ENCODE measurements at regions not wholly inside any gene's neighbourhood (a gene's known extent, or its start where the extent isn't known, plus 50 kb on each side); places are given as distances from the start of the nearest gene placed in this dataset.

DNA sequence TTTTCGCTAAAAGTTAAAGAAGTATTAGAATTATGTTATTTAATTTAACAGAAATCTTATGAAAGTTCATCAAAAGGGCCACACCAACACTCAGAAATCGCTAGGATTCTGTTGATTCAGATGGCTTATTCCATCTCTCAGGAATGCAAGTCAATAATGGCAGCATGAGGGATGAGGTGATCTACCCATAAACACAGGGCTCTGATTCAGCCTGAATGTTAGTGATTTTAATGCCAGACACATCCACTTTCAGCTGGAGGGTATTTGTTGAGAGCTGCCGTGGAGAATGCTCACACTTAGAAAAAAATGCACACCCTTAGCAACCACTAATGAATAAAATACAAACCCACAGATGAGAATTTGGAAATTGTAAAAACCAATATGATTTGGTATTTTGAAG lies 173.3 kb upstream of the ERBB4 start:
- intact Hi-C loops (cut with micrococcal nuclease): no loop called here

- intact Hi-C loops (cut with micrococcal nuclease): no loop called here
Measured at GRCh38 chr2:212709280-212709679, 170.7 kb upstream of the ERBB4 start.

GRCh38 chr2:212708355-212708754 lies 169.8 kb upstream of the ERBB4 start:
- intact Hi-C loops (cut with micrococcal nuclease): no loop called here

DNA sequence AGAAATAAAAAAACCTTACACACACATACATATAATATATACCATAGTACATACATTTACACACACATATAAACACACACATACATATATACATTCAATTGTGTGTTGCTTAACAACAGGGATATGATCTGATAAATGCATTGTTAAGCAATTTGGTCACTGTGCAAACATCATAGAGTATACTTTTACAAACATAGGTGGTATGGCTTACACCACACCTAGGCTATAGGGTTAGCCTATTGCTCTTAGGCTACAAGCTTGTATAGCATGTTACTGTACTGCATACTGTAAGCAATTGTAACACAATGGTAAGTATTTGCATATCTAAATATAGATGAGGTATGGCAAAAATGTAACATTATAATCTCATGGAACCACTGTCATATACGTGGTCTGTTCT lies 156.8 kb upstream of the ERBB4 start:
- intact Hi-C loops (cut with micrococcal nuclease): no loop called here

DNA sequence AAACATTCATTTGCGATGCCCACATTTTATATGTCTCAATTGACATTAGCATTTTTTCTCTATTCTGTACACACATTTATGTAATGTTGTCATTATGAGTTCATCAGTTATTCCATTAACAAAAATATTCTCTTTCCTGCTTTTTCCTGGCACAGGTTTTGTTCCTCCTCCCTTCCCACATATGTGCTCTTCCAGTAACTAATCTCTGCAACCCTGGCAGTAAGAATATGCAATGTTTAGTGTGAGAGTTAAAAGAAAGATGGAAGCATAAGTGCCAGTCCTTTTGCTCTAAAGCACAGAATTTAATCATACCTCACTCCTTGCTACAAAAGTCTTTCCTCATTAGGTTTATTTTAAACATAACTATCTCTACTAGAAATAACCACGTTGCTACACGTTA lies 155.8 kb upstream of the ERBB4 start:
- intact Hi-C loops (cut with micrococcal nuclease): no loop called here

DNA sequence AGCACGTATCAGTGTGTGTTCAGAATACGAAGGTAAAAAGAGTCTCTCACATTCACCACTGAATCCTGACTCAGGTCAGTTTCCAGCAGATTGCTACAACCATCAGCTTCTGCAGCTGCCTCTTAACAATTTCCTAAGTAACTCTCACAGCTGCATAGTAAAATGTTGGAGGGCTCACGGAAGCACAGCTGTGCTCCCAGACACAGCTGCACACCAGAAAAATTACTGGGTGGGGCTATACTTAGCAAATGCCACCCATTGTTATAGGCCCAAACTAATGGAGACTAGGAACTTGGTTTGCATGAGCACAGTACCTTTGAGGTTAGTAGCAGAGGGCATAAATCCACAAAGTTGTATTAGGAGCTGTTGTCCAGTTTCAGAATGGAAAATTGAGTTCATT lies 153.9 kb upstream of the ERBB4 start:
- intact Hi-C loops (cut with micrococcal nuclease): no loop called here

DNA sequence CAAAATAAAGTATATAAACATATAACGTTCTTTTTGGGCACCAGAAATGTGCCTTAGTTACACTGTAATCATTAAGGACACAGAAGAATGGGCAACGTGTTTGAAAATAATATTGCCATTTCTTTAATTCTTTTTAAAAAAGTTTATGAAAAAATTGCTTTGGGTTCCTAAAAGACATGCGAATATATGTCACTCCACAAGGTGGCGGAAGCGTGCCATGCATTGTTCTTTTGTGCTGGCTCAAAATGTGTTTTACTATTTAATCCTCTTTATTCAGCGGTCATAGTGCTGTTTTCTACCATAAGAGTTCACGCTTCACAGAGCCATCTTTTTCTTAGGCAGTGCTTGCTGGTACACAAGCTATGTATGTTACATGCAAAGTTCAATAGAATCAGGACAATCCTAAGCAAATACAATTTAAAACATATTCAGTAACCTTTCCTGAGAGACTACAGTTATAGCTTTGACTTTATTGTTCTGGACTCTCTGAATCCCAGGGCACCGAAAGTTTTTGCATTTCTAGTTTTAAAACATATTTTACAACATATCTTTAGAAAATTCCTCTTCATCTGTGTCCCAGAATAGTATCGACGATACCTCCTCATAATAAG lies 147.8 kb upstream of the ERBB4 start:
- intact Hi-C loops (cut with micrococcal nuclease): loop anchor here (1.0 kb wide), 3 partner anchors 86 to 560 kb away; no protein-coding TSS in a partner anchor

GRCh38 chr2:212683346-212684097 lies 144.9 kb upstream of the ERBB4 start:
- intact Hi-C loops (cut with micrococcal nuclease): no loop called here

GRCh38 chr2:212682937-212683336 lies 144.3 kb upstream of the ERBB4 start:
- intact Hi-C loops (cut with micrococcal nuclease): no loop called here

GRCh38 chr2:212677466-212677865 lies 138.9 kb upstream of the ERBB4 start:
- intact Hi-C loops (cut with micrococcal nuclease): no loop called here

GRCh38 chr2:212672186-212672585 lies 133.6 kb upstream of the ERBB4 start:
- intact Hi-C loops (cut with micrococcal nuclease): no loop called here

GRCh38 chr2:212669761-212670160 lies 131.2 kb upstream of the ERBB4 start:
- intact Hi-C loops (cut with micrococcal nuclease): no loop called here

DNA sequence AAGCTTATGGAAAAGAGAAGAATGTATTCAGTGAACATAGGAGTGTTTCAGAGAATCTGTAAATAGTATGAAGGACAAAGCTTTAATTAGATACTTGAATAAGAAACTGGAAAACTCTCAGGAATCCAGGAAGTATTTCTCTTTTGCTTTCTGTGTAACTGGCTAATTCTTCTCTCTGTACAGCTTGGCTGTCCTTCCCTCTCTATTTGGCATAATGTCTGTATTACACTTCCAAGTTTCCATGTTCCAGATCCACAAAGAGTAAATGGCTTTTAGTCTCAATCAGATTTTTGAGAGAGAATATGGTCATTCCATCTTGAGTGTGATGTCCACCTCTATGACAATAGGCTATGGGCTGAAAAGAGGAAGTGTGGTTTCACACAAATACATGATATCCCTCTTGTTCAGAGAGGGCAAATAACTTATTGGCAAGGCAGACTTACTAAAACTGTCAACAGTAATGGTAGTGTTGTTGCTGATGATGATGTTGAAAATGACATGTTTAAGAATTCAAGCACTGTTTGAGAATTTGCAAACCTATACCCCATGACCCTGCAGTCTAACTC lies 129.2 kb upstream of the ERBB4 start:
- intact Hi-C loops (cut with micrococcal nuclease): no loop called here

DNA sequence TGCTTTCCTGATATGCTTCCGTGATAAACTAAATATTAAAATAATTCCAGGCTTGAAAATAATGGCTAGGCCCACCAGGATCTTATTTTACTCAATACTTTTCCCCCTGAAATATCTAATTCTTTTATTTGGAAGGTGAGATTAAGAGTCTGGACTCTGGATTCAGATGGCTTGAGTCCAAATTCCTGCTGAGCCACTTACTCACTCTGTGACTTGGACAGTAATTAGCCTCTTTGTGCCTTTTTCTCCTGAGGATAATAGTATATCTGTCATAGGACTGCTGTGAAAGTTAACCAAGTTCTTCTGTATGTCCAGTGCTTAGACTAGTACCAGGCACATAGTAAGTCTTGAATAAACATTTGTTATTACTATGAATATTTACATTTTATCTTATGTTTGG lies 127.3 kb upstream of the ERBB4 start:
- intact Hi-C loops (cut with micrococcal nuclease): no loop called here

GRCh38 chr2:212659441-212659840 lies 120.8 kb upstream of the ERBB4 start:
- intact Hi-C loops (cut with micrococcal nuclease): no loop called here

DNA sequence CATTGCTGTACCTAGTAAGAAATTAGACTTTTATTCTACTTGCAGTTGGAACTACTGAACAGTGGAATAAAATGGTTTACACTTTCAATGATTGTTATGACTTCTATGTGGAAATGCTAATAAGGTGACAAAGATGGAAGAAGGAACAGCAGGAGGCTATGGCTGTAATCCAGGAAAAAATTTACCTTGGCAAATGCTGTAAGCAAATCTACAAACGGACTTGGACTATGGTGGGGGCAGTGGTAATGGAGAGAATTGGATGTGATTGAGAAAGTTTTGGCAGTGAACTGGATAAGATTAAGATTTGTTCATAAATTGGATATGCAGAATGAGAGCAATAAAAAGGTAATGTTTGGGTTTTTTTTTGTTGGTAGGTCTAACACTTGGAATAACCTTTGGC lies 111.0 kb upstream of the ERBB4 start:
- intact Hi-C loops (cut with micrococcal nuclease): no loop called here

DNA sequence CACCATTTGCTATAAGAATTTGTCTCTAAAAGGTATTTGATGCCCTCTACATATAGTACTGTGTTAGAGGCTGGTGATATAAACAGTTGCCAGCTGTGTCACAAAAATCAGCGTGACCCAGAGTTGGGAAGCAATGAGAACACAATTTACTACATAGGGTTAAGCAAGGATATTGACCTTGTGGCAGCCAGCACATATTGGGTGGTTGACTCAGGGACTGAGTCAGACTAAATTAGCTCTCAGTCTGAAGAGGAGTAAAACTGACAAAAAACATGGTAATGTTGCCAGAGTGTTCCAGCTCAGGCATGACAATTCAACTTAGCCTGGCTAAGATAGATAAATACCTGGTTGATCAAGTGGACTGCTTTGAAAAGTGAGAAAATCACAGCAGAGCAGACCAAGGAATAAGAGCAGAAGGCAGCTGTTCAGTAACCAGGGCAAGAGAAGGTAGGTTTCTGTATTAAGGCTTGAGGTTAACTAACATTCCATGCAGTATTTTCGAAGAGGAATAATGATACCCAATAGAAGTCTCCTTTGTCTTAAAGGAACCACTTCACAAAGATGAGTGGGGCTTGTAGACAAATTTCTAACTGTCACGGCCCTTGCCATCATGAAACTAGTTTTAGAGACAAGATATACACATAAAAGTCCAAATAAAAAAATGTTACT lies 108.2 kb upstream of the ERBB4 start:
- intact Hi-C loops (cut with micrococcal nuclease): no loop called here

DNA sequence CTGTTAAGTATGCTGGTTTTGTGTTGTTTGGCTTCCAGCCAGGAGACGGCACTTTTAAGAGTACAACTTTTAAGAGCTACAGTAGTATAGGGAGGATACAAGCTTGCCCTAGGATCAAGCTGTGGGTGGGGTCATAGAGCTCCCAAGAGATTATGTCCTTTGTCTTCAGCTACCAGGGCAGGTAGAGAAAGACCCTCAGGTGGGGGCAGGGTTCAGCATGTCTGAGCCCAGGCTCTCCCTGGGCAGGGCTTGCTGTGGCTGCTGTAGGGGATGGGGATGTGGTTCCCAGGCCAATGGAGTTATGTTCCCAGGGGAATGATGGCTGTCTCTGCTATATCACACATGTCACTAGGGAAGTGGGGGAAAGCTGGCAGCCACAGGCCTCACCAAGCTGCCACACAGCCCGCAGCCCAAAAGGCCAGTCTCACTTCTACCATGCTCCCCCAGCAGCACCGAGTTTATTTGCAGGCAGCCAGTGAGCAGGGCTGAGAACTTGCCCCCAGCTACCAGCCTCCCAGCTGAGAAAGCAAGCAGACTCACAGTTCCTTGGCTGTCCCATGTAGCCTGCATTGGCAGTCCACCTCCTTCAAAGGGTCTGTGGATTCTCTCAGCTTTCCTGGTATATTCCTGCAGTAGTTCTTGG lies 105.7 kb upstream of the ERBB4 start:
- intact Hi-C loops (cut with micrococcal nuclease): no loop called here

GRCh38 chr2:212640428-212640827 lies 101.8 kb upstream of the ERBB4 start:
- intact Hi-C loops (cut with micrococcal nuclease): no loop called here

GRCh38 chr2:212638694-212639093 lies 100.1 kb upstream of the ERBB4 start:
- intact Hi-C loops (cut with micrococcal nuclease): no loop called here

GRCh38 chr2:212628586-212628985 lies 90.0 kb upstream of the ERBB4 start:
- intact Hi-C loops (cut with micrococcal nuclease): no loop called here

- intact Hi-C loops (cut with micrococcal nuclease): no loop called here
Measured at GRCh38 chr2:212626371-212626918, 87.8 kb upstream of the ERBB4 start.

Data from T-helper 1 cell treated with Interleukin-12 subunit alpha and Interleukin-12 subunit beta and Interleukin-4 antibody, amounts not matched to agents 30 ng/mL and 1 ng/mL, for 36 hours (primary cell).